ENCODE measurements at regions not wholly inside any gene's neighbourhood (a gene's known extent, or its start where the extent isn't known, plus 50 kb on each side); places are given as distances from the start of the nearest gene placed in this dataset.

GRCh38 chr1:220454155-220454777 is 73.7 kb upstream of the MARK1 start:
- no peak for TF ChIP-seq SIN3A (IDR thresholded peaks at IDR 0.05; ENCODE audit: borderline replicate concordance, insufficient read depth, low read depth, low read length)
- TF ChIP-seq CTCF (IDR thresholded peaks at IDR 0.05) = no peak
- TF ChIP-seq POLR2AphosphoS5 (IDR thresholded peaks at IDR 0.05; ENCODE audit: low read depth, low read length) = no peak
